T-cell (primary cell): ENCODE measurements at regions not wholly inside any gene's neighbourhood (a gene's known extent, or its start where the extent isn't known, plus 50 kb on each side); places are given as distances from the start of the nearest gene placed in this dataset.
"Not testable (repeated sequence)": the region's sequence is repeated elsewhere in the genome, so short reads cannot be mapped to it uniquely, and the experiment has no call there.

Experiments
- ATAC-seq, 4 experiments: fragments of 200-7000 bp in 3 of 4; fragments of 150-1000 bp in 1 of 4; cut with Tn5 transposase; replicated peaks in 1 of 4; 1 replicate in 3 of 4; 2 replicates in 1 of 4; pipeline ENCODE4 v1.10.0; 2021; ENCODE audit warnings: moderate library complexity in 3 of 4, mild to moderate bottlenecking in 2 of 4, moderate number of reproducible peaks in 1 of 4
- CTCF ChIA-PET, 2 donors: fragments of 300-600 bp; sonication (Branson Sonifier 250); formaldehyde crosslinking; loops; one replicate each; lab custom pipeline; 2022; ENCODE audit warnings: antibody characterized with exemption in 2 of 2; lab: Charles Lee
- POLR2A ChIA-PET, 2 donors: fragments of 300-600 bp; sonication (Branson Sonifier 250); formaldehyde crosslinking; loops; one replicate each; lab custom pipeline; 2022; ENCODE audit warnings: antibody characterized with exemption in 2 of 2; lab: Charles Lee
- DNase-seq, 35 experiments: peaks; one replicate each; pipeline versions ENCODE4 v3.0.0 to v3.0.0-alpha.2; 2013 to 2023
- H3K27ac ChIP-seq: one replicate; pipeline ENCODE4 v1.5.1; 2013; ENCODE audit warnings: low read length
- H3K27me3 ChIP-seq, 2 experiments: replicated peaks in 1 of 2; 1 replicate in 1 of 2; 2 replicates in 1 of 2; pipeline versions ENCODE4 v1.6.1 to v1.7.0; 2013; ENCODE audit warnings: low read length in 1 of 2, mixed read lengths in 1 of 2; ENCODE audit not compliant: control insufficient read depth in 2 of 2, insufficient read depth in 2 of 2; ENCODE audit errors: extremely low read depth in 1 of 2
- H3K36me3 ChIP-seq, 2 donors: 1 replicate in 1 of 2; 2 replicates in 1 of 2; pipeline versions ENCODE4 v1.6.1 to v1.7.0; 2013; ENCODE audit warnings: low read length in 1 of 2; ENCODE audit not compliant: control insufficient read depth in 2 of 2, insufficient read depth in 1 of 2; ENCODE audit errors: extremely low read depth in 1 of 2
- H3K4me1 ChIP-seq, 2 experiments: 1 replicate in 1 of 2; 2 replicates in 1 of 2; pipeline versions ENCODE4 v1.6.1 to v1.7.0; 2013; ENCODE audit warnings: low read length in 2 of 2, mixed read lengths in 1 of 2; ENCODE audit not compliant: insufficient read depth in 2 of 2, control insufficient read depth in 1 of 2; ENCODE audit errors: extremely low read depth in 1 of 2
- H3K4me3 ChIP-seq, 2 donors: 1 replicate in 1 of 2; 2 replicates in 1 of 2; pipeline versions ENCODE4 v1.5.1 to v1.7.0; 2013; ENCODE audit warnings: mild to moderate bottlenecking in 2 of 2, low read length in 1 of 2, moderate library complexity in 1 of 2; ENCODE audit not compliant: control insufficient read depth in 1 of 2; ENCODE audit errors: extremely low read depth in 1 of 2
- H3K9me3 ChIP-seq: 2 replicates; pipeline ENCODE4 v1.7.0; 2013
- H3K27ac Mint-ChIP-seq, 2 donors: one replicate each; pipeline ENCODE4 v1.8.0; 2020 to 2021; ENCODE audit warnings: mild to moderate bottlenecking in 2 of 2, mixed read lengths in 2 of 2
- H3K27me3 Mint-ChIP-seq, 2 donors: one replicate each; pipeline ENCODE4 v1.8.0; 2021 to 2022; ENCODE audit warnings: mixed read lengths in 2 of 2
- H3K36me3 Mint-ChIP-seq: one replicate; pipeline ENCODE4 v1.8.0; 2021; ENCODE audit warnings: mixed read lengths
- H3K4me1 Mint-ChIP-seq, 3 donors: one replicate each; pipeline ENCODE4 v1.8.0; 2020 to 2022; ENCODE audit warnings: mixed read lengths in 3 of 3, mild to moderate bottlenecking in 1 of 3
- H3K4me3 Mint-ChIP-seq, 3 donors: one replicate each; pipeline ENCODE4 v1.8.0; 2020 to 2022; ENCODE audit warnings: mild to moderate bottlenecking in 3 of 3, mixed read lengths in 3 of 3, moderate library complexity in 3 of 3
- H3K9me3 Mint-ChIP-seq, 3 donors: one replicate each; pipeline ENCODE4 v1.8.0; 2020 to 2022; ENCODE audit warnings: mixed read lengths in 3 of 3
- WGBS: methylation state at CpG from one replicate; pipeline ENCODE4 v1.1.5; 2013; ENCODE audit warnings: missing lambda C conversion rate; ENCODE audit not compliant: insufficient coverage; 5-methylcytosine and 5-hydroxymethylcytosine counted together

DNA sequence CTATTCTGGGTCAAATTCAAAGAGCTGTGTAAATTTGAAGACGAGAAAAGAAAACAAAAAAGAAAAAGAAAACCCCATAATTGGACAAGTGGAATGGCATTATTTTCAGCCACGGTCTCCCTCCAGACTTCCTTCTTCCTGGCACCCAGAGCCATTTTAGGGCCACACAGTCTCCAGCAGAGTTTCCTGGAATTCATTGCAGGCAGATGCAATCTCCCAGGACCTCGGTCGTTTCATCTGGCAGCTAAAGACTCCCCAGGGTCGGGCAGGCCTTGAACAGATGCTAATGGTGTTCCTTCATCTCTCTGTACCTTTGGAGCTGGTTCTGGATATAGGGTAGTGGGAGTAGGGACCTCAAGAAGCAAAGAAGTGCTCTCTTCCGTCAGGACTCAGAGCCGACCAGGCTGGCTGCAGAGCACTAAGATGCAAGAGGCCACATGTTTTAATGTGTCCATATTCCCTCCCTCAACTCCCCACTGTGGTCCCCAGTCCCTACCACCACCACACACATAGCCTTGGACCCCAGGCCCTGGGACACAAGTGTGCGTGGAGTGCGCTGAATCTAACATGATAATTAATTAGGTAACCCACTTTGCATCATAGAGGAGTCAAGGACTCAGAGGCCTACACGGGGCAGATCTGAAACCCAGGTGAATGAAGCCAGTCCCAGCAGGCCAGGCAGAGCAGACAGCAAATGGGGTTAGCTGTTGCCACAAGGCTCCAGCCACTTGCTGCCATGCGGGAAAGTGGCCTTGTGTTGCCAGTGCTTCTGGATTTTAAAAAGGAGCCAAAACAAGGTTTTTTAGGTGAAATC lies 109.3 kb upstream of the ATL2 start:
- Histone ChIP-seq H3K4me1 (no peaks in the 10 kb centered on the region), H3K9me3 (no peaks in the 10 kb centered on the region), H3K27ac (no peak overlapping the region), H3K27me3 (peaks cover 0 to 2% of the 10 kb centered on the region in 2 experiments), H3K4me3 (no peak overlapping the region), H3K36me3 (no peaks in the 10 kb centered on the region)
- 95% methylated on average over 5 of the region's 11 CpGs for WGBS
- H3K27ac Mint-ChIP-seq = no peak overlapping the region
- DNase-seq (no peak), ATAC-seq (no peak)
- ChIA-PET POLR2A (no interaction called here), CTCF (interaction anchor here in 1 of 2 donors (0.6 kb wide), 1 partner anchor 250 kb away, joined by 3 read pairs; no protein-coding TSS in a partner anchor)
- H3K4me3 Mint-ChIP-seq = no peak overlapping the region
- H3K4me1 Mint-ChIP-seq = no peaks in the 10 kb centered on the region
- H3K27me3 Mint-ChIP-seq = no peaks in the 10 kb centered on the region
- no peaks in the 10 kb centered on the region for H3K36me3 Mint-ChIP-seq
- peaks cover 0 to 3% (median 3%) of the 10 kb centered on the region in 3 donors for H3K9me3 Mint-ChIP-seq

DNA sequence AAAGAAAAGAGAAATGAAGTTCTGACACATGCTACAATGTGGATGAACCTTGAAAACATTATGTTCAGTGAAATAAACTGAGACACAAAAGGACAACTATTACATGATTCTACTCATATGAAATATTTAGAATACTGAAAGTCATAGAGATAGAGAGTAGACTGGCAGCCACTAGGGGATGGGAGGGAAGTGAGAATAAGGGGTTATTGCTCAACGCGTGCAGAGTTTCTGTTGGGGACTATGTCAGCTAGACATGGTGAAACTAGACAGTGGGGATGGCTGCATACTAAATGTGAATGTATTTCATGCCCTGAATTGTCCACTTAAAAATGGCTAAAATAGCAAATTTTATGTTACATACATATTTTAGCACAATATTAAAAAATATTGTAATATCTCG lies 108.7 kb upstream of the ATL2 start:
- Mint-ChIP-seq H3K27ac (no peak overlapping the region), H3K9me3 (peaks cover 0 to 8% (median 7%) of the 10 kb centered on the region in 3 donors), H3K36me3 (no peaks in the 10 kb centered on the region), H3K4me3 (no peak overlapping the region), H3K27me3 (no peaks in the 10 kb centered on the region), H3K4me1 (no peaks in the 10 kb centered on the region)
- Histone ChIP-seq H3K4me1 (no peaks in the 10 kb centered on the region), H3K36me3 (no peaks in the 10 kb centered on the region), H3K9me3 (no peaks in the 10 kb centered on the region), H3K27ac (no peak overlapping the region), H3K27me3 (peaks cover 0 to 2% of the 10 kb centered on the region in 2 experiments), H3K4me3 (no peak overlapping the region)
- 50% methylated on average over 2 of the region's 3 CpGs for WGBS
- CTCF ChIA-PET = interaction anchor here in 1 of 2 donors (0.6 kb wide), 1 partner anchor 251 kb away, joined by 3 read pairs; no protein-coding TSS in a partner anchor
- no peak for DNase-seq
- no peak for ATAC-seq
- POLR2A ChIA-PET = no interaction called here

DNA sequence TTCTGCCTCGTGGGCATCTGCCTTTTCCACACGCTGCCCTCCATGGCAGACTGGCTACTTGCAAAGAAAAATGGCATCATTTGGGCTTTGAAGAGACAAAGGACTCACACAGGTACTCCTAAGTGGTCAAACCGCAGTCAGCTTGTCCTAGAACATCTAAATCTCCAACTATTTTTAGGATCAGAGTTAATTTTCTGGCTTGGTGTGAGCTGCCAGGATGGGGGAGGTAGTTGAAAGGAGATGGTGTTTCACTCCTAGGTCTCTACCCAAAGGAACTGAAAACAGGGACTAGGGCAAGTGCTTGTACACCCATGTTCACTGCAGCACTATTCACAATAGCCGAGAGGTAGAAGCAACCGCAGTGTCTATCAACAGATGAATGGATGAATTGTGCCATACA lies 107.9 kb upstream of the ATL2 start:
- no peak overlapping the region for H3K27ac ChIP-seq
- no peak overlapping the region for H3K4me3 Mint-ChIP-seq
- no peak overlapping the region for H3K4me3 ChIP-seq
- H3K4me1 Mint-ChIP-seq = no peaks in the 10 kb centered on the region
- H3K36me3 ChIP-seq = no peaks in the 10 kb centered on the region
- H3K27me3 Mint-ChIP-seq = no peaks in the 10 kb centered on the region
- CTCF ChIA-PET = no interaction called here
- no peaks in the 10 kb centered on the region for H3K36me3 Mint-ChIP-seq
- no peak for DNase-seq
- no peaks in the 10 kb centered on the region for H3K4me1 ChIP-seq
- H3K9me3 ChIP-seq = no peaks in the 10 kb centered on the region
- POLR2A ChIA-PET = no interaction called here
- WGBS = 67% methylated on average over 4 of the region's 5 CpGs
- H3K27ac Mint-ChIP-seq = no peak overlapping the region
- H3K9me3 Mint-ChIP-seq = peaks cover 0 to 12% (median 11%) of the 10 kb centered on the region in 3 donors
- peaks cover 0 to 2% of the 10 kb centered on the region in 2 experiments for H3K27me3 ChIP-seq
- ATAC-seq = no peak

DNA sequence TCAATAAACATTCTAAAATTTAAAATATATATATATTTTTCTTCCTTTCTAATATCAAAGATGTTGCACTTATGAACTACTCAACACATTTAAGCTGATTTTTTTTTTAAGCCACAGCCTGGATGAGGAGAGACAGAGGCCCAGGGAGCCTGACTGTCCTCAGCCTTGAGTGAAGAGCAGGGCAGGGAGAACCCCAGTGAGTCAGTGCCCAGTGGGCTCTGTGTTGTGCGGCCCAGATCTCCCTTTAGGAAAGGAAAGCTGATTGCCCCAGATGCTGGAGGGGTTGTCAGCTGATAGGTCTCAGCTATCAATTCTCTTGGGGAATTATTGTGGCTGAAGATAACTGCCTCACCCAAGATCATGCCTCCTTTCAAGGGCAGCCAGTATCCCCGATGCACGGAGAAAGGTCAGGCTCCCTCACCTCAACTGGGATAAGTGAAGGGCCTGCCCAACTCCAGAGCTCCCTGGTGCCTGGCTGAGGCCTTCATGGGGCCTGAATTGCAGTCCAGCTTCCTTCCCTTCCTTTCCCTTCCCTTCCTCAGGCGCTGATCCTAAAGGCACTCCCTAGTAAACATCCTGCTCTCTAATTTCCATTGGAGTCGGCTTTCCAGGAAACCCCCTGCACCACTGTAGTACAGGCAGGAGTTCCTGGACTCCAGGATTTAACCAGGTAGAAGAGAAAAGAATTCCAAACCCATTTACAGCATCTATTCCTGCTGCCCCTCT lies 106.9 kb upstream of the ATL2 start:
- ATAC-seq = no peak

DNA sequence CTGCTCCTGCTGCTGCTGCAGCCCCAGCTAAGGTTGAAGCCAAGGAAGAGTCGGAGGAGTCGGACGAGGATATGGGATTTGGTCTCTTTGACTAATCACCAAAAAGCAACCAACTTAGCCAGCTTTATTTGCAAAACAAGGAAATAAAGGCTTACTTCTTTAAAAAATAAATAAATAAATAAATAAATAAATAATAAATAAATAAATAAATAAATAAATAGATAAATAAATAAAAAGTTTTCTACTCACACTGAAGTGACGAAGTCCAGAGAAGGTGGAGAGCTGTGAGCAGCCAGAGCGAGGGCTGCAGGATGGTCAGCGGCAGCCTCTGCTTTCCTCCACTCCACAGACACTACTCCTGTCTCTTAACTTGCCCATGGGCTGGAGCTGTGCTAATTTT lies 105.6 kb upstream of the ATL2 start:
- H3K9me3 ChIP-seq, H3K27ac ChIP-seq, H3K4me3 Mint-ChIP-seq, DNase-seq, H3K4me1 ChIP-seq, H3K27ac Mint-ChIP-seq, ATAC-seq, H3K27me3 ChIP-seq, H3K36me3 ChIP-seq, H3K4me1 Mint-ChIP-seq, H3K27me3 Mint-ChIP-seq, H3K36me3 Mint-ChIP-seq, CTCF ChIA-PET, H3K4me3 ChIP-seq: not testable (repeated sequence)
- POLR2A ChIA-PET = interaction anchor here (0.6 kb wide), 2 partner anchors 21 to 424 kb away, joined by 6 read pairs; no protein-coding TSS in a partner anchor
- WGBS = no CpG with 5 or more reads among the region's 6 CpGs
- peaks cover 0 to 12% (median 11%) of the 10 kb centered on the region in 3 donors for H3K9me3 Mint-ChIP-seq

More for the DNA sequence above, 106.9 kb upstream of the ATL2 start:
- ChIA-PET POLR2A (no interaction called here), CTCF (no interaction called here)
- Histone ChIP-seq H3K4me3 (no peak overlapping the region), H3K27me3 (peaks cover 0 to 2% of the 10 kb centered on the region in 2 experiments), H3K9me3 (no peaks in the 10 kb centered on the region), H3K27ac (no peak overlapping the region), H3K4me1 (no peaks in the 10 kb centered on the region), H3K36me3 (no peaks in the 10 kb centered on the region)
- WGBS = 85% methylated on average over 2 of the region's 5 CpGs
- H3K27me3 Mint-ChIP-seq = peaks cover 0 to 4% of the 10 kb centered on the region in 2 donors
- H3K9me3 Mint-ChIP-seq = peaks cover 0 to 12% (median 11%) of the 10 kb centered on the region in 3 donors
- no peaks in the 10 kb centered on the region for H3K4me1 Mint-ChIP-seq
- no peak for DNase-seq
- no peak overlapping the region for H3K4me3 Mint-ChIP-seq
- H3K36me3 Mint-ChIP-seq = no peaks in the 10 kb centered on the region
- H3K27ac Mint-ChIP-seq = no peak overlapping the region

DNA sequence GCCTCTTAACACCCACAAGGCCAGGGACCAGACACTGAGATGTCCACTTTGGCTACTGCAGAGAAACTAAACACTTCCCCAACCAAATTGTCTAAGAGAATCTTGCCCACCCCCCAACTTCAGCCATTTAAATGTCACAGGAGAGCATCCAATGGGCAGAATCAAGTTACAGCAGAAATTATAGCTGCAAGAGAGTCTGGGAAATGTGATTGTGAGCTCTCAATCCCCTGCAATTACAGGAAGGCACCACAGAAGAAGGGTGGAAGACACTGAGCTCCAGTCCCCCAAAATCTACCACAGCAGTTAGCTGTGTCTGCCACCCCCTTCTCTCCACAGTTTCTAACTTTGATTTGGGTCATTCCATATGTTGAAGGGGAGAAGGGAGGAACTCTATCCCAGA lies 103.5 kb upstream of the ATL2 start:
- ATAC-seq = no peak
- no peaks in the 10 kb centered on the region for H3K4me1 ChIP-seq
- no peaks in the 10 kb centered on the region for H3K36me3 Mint-ChIP-seq
- no peaks in the 10 kb centered on the region for H3K36me3 ChIP-seq
- peaks cover 0 to 11% of the 10 kb centered on the region in 2 experiments for H3K27me3 ChIP-seq
- CTCF ChIA-PET = interaction anchor here in 1 of 2 donors (0.5 kb wide), 1 partner anchor 27 kb away, joined by 4 read pairs; no protein-coding TSS in a partner anchor
- H3K27ac Mint-ChIP-seq = no peak overlapping the region
- peaks cover 0 to 12% (median 11%) of the 10 kb centered on the region in 3 donors for H3K9me3 Mint-ChIP-seq
- DNase-seq = no peak
- H3K9me3 ChIP-seq = no peaks in the 10 kb centered on the region
- H3K4me3 Mint-ChIP-seq = no peak overlapping the region
- H3K4me3 ChIP-seq = no peak overlapping the region
- no peaks in the 10 kb centered on the region for H3K4me1 Mint-ChIP-seq
- POLR2A ChIA-PET = interaction anchor here in 1 of 2 donors (0.6 kb wide), 1 partner anchor 78 kb away, joined by 3 read pairs; no protein-coding TSS in a partner anchor
- H3K27me3 Mint-ChIP-seq = peaks cover 5 to 14% of the 10 kb centered on the region in 2 donors
- H3K27ac ChIP-seq = no peak overlapping the region
